Body of pancreas (tissue), 4 donors: ENCODE measurements at regions not wholly inside any gene's neighbourhood (a gene's known extent, or its start where the extent isn't known, plus 50 kb on each side); places are given as distances from the start of the nearest gene placed in this dataset.

ENCODE experiments used
- ATAC-seq: fragments of 150-250 bp; one replicate; pipeline ENCODE4 v1.9.1; 2016
- DNase-seq, 4 donors: peaks; one replicate each; pipeline ENCODE4 v3.0.0-alpha.2; 2019
- H3K27ac ChIP-seq, 4 donors: fragments of 200-600 bp; sonication (generic); 1 replicate in 3 of 4; 2 replicates in 1 of 4; pipeline versions ENCODE4 v1.5.1 to v1.6.1; 2016 to 2019; ENCODE audit warnings: mild to moderate bottlenecking in 1 of 4, mixed read lengths in 1 of 4, moderate library complexity in 1 of 4
- H3K27me3 ChIP-seq, 2 donors: fragments of 200-600 bp; sonication (generic); one replicate each; pipeline ENCODE4 v1.6.0; 2016; ENCODE audit warnings: mild to moderate bottlenecking in 1 of 2
- H3K36me3 ChIP-seq, 2 donors: fragments of 200-600 bp; sonication (generic); replicated peaks in 1 of 2; 2 replicates each; pipeline ENCODE4 v1.5.1; 2016; ENCODE audit warnings: low read depth in 2 of 2; ENCODE audit not compliant: insufficient read depth in 1 of 2
- H3K4me1 ChIP-seq: fragments of 200-600 bp; sonication (generic); one replicate; pipeline ENCODE4 v1.6.0; 2016
- H3K4me3 ChIP-seq, 2 donors: fragments of 200-600 bp; sonication (generic); 1 replicate in 1 of 2; 2 replicates in 1 of 2; pipeline ENCODE4 v1.5.1; 2016 to 2019
- H3K9me3 ChIP-seq, 3 donors: fragments of 200-600 bp; sonication (generic); 1 replicate in 2 of 3; 2 replicates in 1 of 3; pipeline ENCODE4 v1.5.1; 2016
- POLR2A ChIP-seq, 3 donors: fragments of 450-650 bp; IDR thresholded peaks; one replicate each; pipeline ENCODE4 v1.6.1; 2016; ENCODE audit warnings: antibody characterized with exemption in 3 of 3, mild to moderate bottlenecking in 2 of 3
- WGBS, 2 donors: methylation state at CpG; one replicate each; pipeline ENCODE4 v1.1.5; 2017; 5-methylcytosine and 5-hydroxymethylcytosine counted together
- intact Hi-C: fragments of 100-400 bp; cut with DNase I; formaldehyde crosslinking; loops from one replicate; pipeline ENCODE4 v1.15.1; 2023
- TF ChIP-seq, protein P1 (sequence below), 7 experiments: fragments of 450-650 bp in 4 of 7; fragments of 200-600 bp in 3 of 7; sonication (generic) in 3 of 7; IDR thresholded peaks; one replicate each; pipeline ENCODE4 v1.5.1; 2016 to 2019; ENCODE audit warnings: antibody characterized with exemption in 7 of 7

DNA sequence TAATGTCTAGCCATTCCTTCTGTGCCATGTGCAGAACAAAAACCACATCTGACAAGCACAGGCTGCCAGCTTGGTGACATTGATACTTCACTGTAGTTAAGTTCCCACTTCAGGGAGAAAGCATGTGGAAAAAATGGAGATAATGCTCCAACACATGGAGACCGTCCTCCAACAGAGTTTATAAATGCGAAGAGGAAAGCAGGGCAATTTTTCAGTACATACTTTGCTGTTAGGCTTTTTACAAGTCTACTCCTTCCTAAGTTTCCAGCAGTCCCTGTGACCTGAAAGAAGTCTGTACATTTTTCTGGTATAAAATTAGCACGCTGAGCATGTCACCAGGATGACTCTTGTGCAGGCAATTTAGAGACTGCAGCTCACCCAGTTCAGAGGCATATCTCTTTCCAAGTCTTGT, 766.9 kb upstream of the IGFBP7 start:
- Histone ChIP-seq H3K27ac (no peak overlapping the region), H3K4me3 (no peak overlapping the region), H3K9me3 (no peaks in the 10 kb centered on the region), H3K36me3 (no peaks in the 10 kb centered on the region), H3K4me1 (no peaks in the 10 kb centered on the region), H3K27me3 (no peaks in the 10 kb centered on the region)
- no peak for ATAC-seq
- TF ChIP-seq POLR2A (IDR thresholded peaks at IDR 0.05): no peak
- TF ChIP-seq, protein P1, sequence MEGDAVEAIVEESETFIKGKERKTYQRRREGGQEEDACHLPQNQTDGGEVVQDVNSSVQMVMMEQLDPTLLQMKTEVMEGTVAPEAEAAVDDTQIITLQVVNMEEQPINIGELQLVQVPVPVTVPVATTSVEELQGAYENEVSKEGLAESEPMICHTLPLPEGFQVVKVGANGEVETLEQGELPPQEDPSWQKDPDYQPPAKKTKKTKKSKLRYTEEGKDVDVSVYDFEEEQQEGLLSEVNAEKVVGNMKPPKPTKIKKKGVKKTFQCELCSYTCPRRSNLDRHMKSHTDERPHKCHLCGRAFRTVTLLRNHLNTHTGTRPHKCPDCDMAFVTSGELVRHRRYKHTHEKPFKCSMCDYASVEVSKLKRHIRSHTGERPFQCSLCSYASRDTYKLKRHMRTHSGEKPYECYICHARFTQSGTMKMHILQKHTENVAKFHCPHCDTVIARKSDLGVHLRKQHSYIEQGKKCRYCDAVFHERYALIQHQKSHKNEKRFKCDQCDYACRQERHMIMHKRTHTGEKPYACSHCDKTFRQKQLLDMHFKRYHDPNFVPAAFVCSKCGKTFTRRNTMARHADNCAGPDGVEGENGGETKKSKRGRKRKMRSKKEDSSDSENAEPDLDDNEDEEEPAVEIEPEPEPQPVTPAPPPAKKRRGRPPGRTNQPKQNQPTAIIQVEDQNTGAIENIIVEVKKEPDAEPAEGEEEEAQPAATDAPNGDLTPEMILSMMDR (IDR thresholded peaks at IDR 0.05): no peak
- 60 to 69% methylated on average over 3 of the region's 3 CpGs for WGBS, 2 donors
- no peak for DNase-seq
- intact Hi-C loops: no loop called here

DNA sequence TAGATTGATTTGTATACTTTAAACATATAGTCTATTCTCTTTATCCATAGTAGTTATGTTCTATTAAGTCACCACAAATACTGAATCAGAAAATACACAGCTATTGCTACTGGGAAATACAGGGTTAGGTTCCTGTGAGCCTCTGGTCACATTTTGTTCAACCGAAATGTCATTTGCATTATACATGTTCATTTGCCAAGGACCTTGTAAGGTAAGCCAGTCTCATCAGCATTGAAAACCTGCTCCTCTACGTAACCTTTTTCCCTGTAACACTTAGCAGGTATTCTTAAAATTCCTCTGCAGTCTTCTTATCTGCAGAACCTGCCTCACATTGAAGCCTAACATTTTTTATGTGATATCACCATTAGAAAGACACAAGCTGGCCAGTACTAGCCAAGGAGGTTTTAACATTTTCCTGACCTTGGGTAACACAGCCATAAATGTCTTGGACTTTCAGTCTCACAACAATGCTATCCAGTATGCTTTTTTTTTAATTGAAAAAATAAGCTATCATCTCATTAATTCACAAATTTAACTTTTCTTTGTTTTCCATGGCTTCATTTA, 765.7 kb upstream of the IGFBP7 start:
- H3K27me3 ChIP-seq: no peaks in the 10 kb centered on the region
- DNase-seq (no peak), ATAC-seq (no peak)
- H3K27ac ChIP-seq: no peak overlapping the region
- TF ChIP-seq, protein P1 (IDR thresholded peaks at IDR 0.05): no peak
- TF ChIP-seq POLR2A (IDR thresholded peaks at IDR 0.05): no peak
- H3K9me3 ChIP-seq: no peaks in the 10 kb centered on the region
- no peak overlapping the region for H3K4me3 ChIP-seq
- H3K36me3 ChIP-seq: no peaks in the 10 kb centered on the region
- no peaks in the 10 kb centered on the region for H3K4me1 ChIP-seq
- WGBS, 2 donors: 50 to 62% methylated on average over 2 of the region's 2 CpGs
- intact Hi-C loops: no loop called here

DNA sequence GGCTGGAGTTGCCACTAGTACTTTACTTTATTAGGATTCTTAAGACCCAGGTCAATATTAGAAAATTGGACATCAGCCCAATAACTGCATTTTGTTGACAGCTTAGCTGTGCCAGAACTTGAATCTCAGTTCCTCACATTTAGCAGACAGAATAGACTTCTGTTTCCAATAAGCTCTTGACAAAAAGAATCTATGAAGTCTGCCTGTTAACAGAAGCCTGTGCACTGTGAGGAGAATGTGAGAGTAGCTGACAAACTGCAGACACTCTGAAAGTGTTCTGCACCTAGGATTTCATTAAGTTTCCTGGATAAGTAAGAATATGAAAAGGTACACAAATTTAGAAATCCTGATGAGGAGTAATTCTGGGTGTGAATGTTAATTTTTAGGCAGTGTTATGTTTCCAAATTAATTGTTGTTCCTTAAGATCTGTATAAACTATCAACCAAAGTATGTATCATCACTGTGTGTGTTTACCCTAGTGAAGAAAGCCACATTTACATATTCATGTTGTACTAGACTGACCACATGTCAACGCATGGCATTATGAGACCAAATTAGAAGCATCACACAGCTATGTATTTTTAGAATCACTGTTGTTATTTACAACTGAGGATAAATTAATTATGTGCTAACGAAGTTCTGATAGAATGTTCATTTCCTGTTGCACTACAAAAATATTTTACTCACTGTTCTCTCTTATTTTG, 756.4 kb upstream of the IGFBP7 start:
- Histone ChIP-seq H3K4me1 (no peaks in the 10 kb centered on the region), H3K27me3 (no peaks in the 10 kb centered on the region), H3K9me3 (no peaks in the 10 kb centered on the region), H3K36me3 (no peaks in the 10 kb centered on the region), H3K4me3 (no peak overlapping the region), H3K27ac (no peak overlapping the region)
- ATAC-seq: no peak
- intact Hi-C loops: no loop called here
- TF ChIP-seq, protein P1 (IDR thresholded peaks at IDR 0.05): no peak
- no peak for TF ChIP-seq POLR2A (IDR thresholded peaks at IDR 0.05)
- DNase-seq: no peak
- WGBS, 2 donors: 38 to 58% methylated on average over 2 of the region's 2 CpGs

DNA sequence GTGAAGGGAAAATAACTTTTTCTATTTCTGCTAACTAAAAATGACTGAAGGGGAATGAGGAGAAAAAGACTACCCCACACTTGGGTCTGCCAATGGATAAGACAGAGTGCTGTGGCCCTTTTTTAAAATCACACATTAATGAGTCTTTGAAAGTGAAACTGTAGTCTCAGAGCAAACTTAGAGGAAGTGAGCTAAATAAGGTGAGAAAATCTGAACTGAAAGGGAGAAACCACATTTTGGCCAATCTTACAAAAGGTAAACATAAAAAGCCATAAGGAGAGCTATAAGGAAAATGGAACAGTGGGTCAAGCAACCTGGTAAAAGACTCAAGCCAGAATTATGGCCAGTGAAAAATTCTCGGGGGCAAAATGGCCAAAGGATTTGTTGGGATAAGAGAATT, 755.1 kb upstream of the IGFBP7 start:
- TF ChIP-seq POLR2A (IDR thresholded peaks at IDR 0.05): no peak
- TF ChIP-seq, protein P1 (IDR thresholded peaks at IDR 0.05): no peak
- intact Hi-C loops: no loop called here

DNA sequence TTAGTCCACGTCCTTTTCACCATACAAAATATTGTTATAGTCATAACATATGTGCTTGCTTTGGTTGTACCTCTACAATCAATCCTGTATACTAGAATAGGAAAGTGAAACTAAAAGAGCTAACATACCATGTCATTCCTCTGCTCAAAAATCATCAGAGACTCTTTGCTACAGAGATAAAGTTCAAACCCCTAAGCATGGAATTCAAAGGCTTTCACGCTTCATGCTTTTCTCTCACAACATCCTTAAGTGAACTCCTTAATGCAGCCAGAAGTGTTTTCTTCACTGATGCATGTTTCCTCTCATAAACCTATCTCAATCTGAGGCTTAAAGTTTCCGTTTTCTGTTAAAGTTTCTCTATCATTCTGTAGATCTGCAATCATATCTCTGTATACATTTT, 744.6 kb upstream of the IGFBP7 start:
- intact Hi-C loops: no loop called here
- no peak overlapping the region for H3K27ac ChIP-seq
- DNase-seq: no peak
- no peaks in the 10 kb centered on the region for H3K27me3 ChIP-seq
- H3K4me3 ChIP-seq: no peak overlapping the region
- TF ChIP-seq, protein P1 (IDR thresholded peaks at IDR 0.05): no peak
- TF ChIP-seq POLR2A (IDR thresholded peaks at IDR 0.05): no peak
- no peaks in the 10 kb centered on the region for H3K36me3 ChIP-seq
- no peaks in the 10 kb centered on the region for H3K9me3 ChIP-seq
- H3K4me1 ChIP-seq: no peaks in the 10 kb centered on the region
- 43 to 45% methylated on average over 3 of the region's 3 CpGs for WGBS, 2 donors
- no peak for ATAC-seq

More for the DNA sequence above, 755.1 kb upstream of the IGFBP7 start:
- Histone ChIP-seq H3K9me3 (no peaks in the 10 kb centered on the region), H3K27ac (no peak overlapping the region), H3K27me3 (no peaks in the 10 kb centered on the region), H3K36me3 (no peaks in the 10 kb centered on the region), H3K4me3 (no peak overlapping the region), H3K4me1 (no peaks in the 10 kb centered on the region)
- no peak for ATAC-seq
- no peak for DNase-seq
- WGBS, 2 donors: 44 to 46% methylated on average over 1 of the region's 1 CpG
